ENCODE measurements at regions not wholly inside any gene's neighbourhood (a gene's known extent, or its start where the extent isn't known, plus 50 kb on each side); places are given as distances from the start of the nearest gene placed in this dataset.

DNA sequence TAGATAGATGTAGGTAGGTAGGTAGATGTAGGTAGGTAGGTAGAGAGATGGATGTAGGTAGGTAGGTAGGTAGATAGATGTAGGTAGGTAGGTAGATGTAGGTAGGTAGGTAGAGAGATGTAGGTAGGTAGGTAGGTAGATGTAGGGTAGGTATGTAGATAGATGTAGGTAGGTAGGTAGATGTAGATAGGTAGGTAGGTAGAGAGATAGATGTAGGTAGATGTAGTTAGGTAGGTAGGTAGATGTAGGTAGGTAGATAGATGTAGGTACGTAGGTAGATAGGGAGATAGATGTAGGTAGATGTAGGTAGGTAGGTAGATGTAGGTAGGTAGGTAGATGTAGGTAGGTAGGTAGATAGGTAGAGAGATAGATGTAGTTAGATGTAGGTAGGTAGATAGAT is 62.3 kb upstream of the MORC3 start:
- TF ChIP-seq, protein P1, sequence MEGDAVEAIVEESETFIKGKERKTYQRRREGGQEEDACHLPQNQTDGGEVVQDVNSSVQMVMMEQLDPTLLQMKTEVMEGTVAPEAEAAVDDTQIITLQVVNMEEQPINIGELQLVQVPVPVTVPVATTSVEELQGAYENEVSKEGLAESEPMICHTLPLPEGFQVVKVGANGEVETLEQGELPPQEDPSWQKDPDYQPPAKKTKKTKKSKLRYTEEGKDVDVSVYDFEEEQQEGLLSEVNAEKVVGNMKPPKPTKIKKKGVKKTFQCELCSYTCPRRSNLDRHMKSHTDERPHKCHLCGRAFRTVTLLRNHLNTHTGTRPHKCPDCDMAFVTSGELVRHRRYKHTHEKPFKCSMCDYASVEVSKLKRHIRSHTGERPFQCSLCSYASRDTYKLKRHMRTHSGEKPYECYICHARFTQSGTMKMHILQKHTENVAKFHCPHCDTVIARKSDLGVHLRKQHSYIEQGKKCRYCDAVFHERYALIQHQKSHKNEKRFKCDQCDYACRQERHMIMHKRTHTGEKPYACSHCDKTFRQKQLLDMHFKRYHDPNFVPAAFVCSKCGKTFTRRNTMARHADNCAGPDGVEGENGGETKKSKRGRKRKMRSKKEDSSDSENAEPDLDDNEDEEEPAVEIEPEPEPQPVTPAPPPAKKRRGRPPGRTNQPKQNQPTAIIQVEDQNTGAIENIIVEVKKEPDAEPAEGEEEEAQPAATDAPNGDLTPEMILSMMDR (IDR thresholded peaks at IDR 0.05) = no peak
- no peak for TF ChIP-seq POLR2A (IDR thresholded peaks at IDR 0.05)
- TF ChIP-seq EP300 (IDR thresholded peaks at IDR 0.05) = no peak
